NT2/D1 (cell line): ENCODE measurements at regions not wholly inside any gene's neighbourhood (a gene's known extent, or its start where the extent isn't known, plus 50 kb on each side); places are given as distances from the start of the nearest gene placed in this dataset.

Experiments
- DNase-seq: peaks from one replicate; pipeline ENCODE4 v3.0.0-alpha.2; 2011; ENCODE audit warnings: low read depth, low spot score
- H3K27me3 ChIP-seq: 2 replicates; pipeline ENCODE4 v1.6.0; 2011; ENCODE audit warnings: mild to moderate bottlenecking; ENCODE audit not compliant: insufficient read length, insufficient read depth
- H3K36me3 ChIP-seq: 2 replicates; pipeline ENCODE4 v1.6.1; 2011; ENCODE audit warnings: mild to moderate bottlenecking, low read length, mixed read lengths; ENCODE audit not compliant: insufficient read depth, insufficient read length
- H3K4me1 ChIP-seq: 2 replicates; pipeline ENCODE4 v1.5.1; 2011; ENCODE audit not compliant: insufficient read depth, insufficient read length
- H3K4me3 ChIP-seq: 2 replicates; pipeline ENCODE4 v1.5.1; 2011; ENCODE audit warnings: low read depth; ENCODE audit not compliant: insufficient read length
- H3K9ac ChIP-seq: 2 replicates; pipeline ENCODE4 v1.6.0; 2011; ENCODE audit warnings: low read depth; ENCODE audit not compliant: insufficient read length
- H3K9me3 ChIP-seq: 2 replicates; pipeline ENCODE4 v1.5.1; 2011; ENCODE audit warnings: mild to moderate bottlenecking, low read length; ENCODE audit not compliant: insufficient read depth
- SUZ12 ChIP-seq: IDR thresholded peaks from 2 replicates; pipeline ENCODE4 v1.6.1; 2011; ENCODE audit not compliant: insufficient read length, insufficient read depth; ENCODE audit errors: extremely low read depth
- YY1 ChIP-seq: IDR thresholded peaks from 2 replicates; pipeline ENCODE4 v1.6.1; 2011; ENCODE audit not compliant: insufficient read length, insufficient read depth
- ZNF274 ChIP-seq: IDR thresholded peaks from 2 replicates; pipeline ENCODE4 v1.6.1; 2011; ENCODE audit warnings: mild to moderate bottlenecking, low read depth, low read length

DNA sequence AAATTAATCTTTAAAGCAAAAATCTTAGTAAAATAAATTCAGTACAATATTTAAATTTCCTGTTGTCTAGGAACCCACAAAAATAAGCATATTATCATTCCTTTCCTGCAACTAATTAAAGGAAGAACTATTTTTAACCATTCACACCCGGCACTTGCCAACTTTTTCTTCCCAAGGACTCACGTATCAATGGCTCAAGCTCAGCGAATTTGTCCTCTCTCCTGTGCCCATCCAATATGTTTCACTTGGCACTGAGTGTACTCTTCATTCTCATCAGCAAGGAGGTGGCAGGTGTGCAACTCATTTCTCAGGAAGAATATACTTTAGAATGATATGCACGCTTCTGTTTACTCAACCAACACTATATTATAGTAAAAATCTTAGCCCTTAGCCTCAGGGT lies 419.4 kb downstream of the C6orf118 start:
- TF ChIP-seq ZNF274 (no peak), SUZ12 (no peak), YY1 (no peak)
- Histone ChIP-seq H3K27me3 (no peaks in the 10 kb centered on the region), H3K9ac (no peak overlapping the region), H3K9me3 (no peaks in the 10 kb centered on the region), H3K36me3 (no peaks in the 10 kb centered on the region), H3K4me3 (no peak overlapping the region), H3K4me1 (no peaks in the 10 kb centered on the region)
- no peak for DNase-seq

DNA sequence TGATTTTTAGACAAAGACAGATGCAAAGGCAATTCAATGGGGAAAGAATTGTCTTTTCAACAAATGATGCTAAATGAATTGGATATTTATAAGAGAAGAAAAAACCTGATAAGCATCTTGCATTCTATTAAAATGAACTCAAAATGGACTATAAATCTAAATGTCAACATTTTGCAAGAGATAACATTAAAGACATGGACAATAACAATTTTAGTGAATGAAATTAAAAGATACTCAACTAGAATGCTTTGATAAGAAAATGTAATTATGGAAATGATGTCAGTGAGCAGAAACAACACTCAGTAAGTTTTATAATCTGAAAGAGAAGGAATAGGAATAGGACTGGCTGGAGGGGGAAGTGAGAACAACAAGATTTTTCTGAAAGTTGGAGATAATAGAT lies 421.7 kb downstream of the C6orf118 start:
- Histone ChIP-seq H3K4me1 (no peaks in the 10 kb centered on the region), H3K4me3 (no peak overlapping the region), H3K27me3 (no peaks in the 10 kb centered on the region), H3K36me3 (no peaks in the 10 kb centered on the region), H3K9me3 (no peaks in the 10 kb centered on the region), H3K9ac (no peak overlapping the region)
- TF ChIP-seq SUZ12 (no peak), ZNF274 (no peak), YY1 (no peak)
- DNase-seq, result no peak

DNA sequence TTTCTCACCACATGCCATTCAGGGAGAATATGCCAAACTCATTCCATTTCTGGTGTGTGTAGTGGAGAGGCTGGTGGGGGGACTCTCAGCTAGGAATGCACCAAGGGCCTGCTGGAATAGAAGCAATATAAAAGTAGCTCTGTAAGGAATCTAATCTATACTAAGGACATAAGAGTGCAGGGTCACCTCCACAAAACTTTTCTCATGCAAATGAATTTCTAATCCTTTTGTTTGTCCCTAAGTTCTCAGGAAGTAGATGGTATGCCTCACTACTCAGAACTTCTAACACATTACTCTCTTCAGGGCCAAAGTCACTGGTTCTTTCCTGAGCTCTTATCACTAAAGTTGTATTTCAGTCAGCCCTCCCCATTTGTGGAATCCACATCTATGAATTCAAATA lies 427.2 kb downstream of the C6orf118 start:
- Histone ChIP-seq H3K4me3 (no peak overlapping the region), H3K27me3 (no peaks in the 10 kb centered on the region), H3K36me3 (no peaks in the 10 kb centered on the region), H3K4me1 (no peaks in the 10 kb centered on the region), H3K9ac (no peak overlapping the region), H3K9me3 (no peaks in the 10 kb centered on the region)
- TF ChIP-seq YY1 (no peak), SUZ12 (no peak), ZNF274 (no peak)
- DNase-seq, result no peak

DNA sequence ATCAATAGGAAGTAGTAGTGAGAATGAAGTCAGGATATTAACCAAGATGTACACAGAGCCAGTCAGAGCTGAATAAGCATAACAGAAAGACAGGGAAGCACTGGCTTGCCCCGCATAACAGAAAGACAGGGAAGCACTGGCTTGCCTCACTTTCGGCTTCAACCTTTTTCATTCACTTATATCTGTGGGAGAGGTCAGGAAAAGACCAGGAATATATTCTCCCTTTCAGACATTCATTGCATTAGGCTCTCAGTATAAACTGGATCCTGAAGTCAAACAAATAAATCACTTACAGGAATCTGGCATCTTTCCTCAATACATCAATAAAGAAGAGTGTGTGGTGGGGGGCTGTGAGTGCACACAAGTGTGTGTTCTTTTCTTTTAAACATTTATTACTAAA lies 437.6 kb downstream of the C6orf118 start:
- no peak for TF ChIP-seq SUZ12
- Histone ChIP-seq H3K9me3 (peaks cover 4% of the 10 kb centered on the region; the same call in 1 of the 2 replicates), H3K27me3 (no peaks in the 10 kb centered on the region), H3K9ac (no peak overlapping the region), H3K4me1 (no peaks in the 10 kb centered on the region), H3K36me3 (no peaks in the 10 kb centered on the region), H3K4me3 (no peak overlapping the region)
- no peak for DNase-seq

DNA sequence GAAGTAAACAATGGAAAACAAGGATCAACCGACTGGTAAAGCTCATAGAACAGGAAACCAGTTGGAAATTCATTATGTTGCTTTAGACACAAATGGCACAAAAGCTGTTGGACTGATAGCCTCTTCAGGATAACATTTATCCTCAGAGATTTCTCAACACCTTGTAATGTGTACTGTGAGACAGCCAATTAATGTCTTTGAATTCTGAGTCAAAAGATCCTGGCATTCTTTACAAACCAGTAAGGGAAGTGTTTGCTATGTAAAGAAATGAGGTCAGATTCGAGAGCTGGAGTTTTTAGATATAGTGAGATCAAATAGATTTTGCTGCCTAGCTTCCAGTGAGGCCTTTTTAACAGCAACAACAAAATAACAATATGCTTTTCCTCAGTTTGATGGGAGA lies 439.2 kb downstream of the C6orf118 start:
- Histone ChIP-seq H3K9ac (no peak overlapping the region), H3K36me3 (no peaks in the 10 kb centered on the region), H3K4me3 (no peak overlapping the region), H3K4me1 (no peaks in the 10 kb centered on the region), H3K9me3 (peaks cover 4% of the 10 kb centered on the region; the same call in 1 of the 2 replicates), H3K27me3 (no peaks in the 10 kb centered on the region)
- no peak for TF ChIP-seq YY1
- TF ChIP-seq ZNF274, result no peak
- TF ChIP-seq SUZ12, result no peak
- no peak for DNase-seq

DNA sequence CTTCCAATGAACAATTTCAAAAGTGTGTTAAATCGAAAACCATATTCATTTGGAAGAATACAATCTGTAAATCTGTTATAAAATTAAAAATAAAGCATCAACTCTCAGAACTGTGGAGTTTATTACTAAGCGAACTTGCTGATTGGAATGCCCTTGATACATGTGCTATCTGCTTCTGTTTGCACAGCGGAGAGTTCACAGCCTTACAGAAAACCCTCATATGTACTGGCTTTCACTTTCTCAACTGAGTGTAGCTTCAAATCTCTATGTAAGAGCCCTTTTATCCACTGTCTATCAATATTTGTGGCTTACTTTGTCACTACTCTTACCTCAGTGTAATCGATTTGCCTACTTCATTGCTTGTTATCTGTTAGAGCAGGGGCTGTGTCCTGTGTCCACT lies 447.4 kb downstream of the C6orf118 start:
- Histone ChIP-seq H3K9me3 (no peaks in the 10 kb centered on the region), H3K9ac (no peak overlapping the region), H3K4me3 (no peak overlapping the region), H3K27me3 (no peaks in the 10 kb centered on the region), H3K36me3 (no peaks in the 10 kb centered on the region), H3K4me1 (no peaks in the 10 kb centered on the region)
- DNase-seq, result no peak
- TF ChIP-seq YY1, result no peak
- no peak for TF ChIP-seq SUZ12
- no peak for TF ChIP-seq ZNF274

DNA sequence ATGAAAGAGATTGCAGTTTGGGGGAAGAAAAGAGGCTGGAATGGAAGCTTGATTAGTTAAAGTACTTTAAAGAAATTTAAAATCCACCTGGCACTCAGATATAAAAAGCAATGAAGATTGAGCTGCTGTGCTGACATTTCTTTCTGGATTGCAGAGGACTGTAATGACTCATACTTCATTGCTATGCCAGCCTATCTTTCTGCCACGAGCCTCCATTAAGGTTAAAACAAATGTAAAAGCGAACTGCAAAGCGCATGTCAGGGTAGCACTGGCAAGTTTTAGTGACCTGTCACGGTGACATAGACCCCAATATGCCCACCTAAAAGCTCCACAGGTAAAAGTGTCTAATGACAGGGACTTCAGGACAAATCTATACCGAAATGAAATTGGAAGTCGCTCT lies 449.6 kb downstream of the C6orf118 start:
- H3K9ac ChIP-seq, result no peak overlapping the region
- H3K4me1 ChIP-seq, result no peaks in the 10 kb centered on the region
- TF ChIP-seq ZNF274 (no peak), SUZ12 (no peak), YY1 (no peak)
- DNase-seq, result no peak
- no peaks in the 10 kb centered on the region for H3K27me3 ChIP-seq
- no peaks in the 10 kb centered on the region for H3K36me3 ChIP-seq
- no peaks in the 10 kb centered on the region for H3K9me3 ChIP-seq
- no peak overlapping the region for H3K4me3 ChIP-seq

DNA sequence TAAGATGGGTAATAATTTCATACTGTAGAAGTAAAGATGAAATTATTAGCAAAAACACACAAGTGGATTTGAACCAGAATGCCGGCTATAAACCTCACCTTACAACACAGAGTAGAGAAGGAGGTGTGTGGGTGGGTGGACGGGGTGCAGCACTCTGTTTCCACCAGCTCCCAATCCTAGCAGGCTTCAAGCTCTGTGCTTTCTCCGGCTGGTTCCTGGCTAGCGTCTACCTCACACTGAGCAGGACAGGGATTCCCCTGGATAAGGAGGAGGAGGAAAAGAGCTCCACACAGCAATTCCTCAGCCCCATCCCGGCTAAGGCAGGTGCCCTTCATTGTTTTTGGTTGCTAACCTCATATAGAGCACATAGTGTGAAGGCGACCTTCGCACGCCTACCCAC lies 453.3 kb downstream of the C6orf118 start:
- Histone ChIP-seq H3K27me3 (no peaks in the 10 kb centered on the region), H3K9ac (no peak overlapping the region), H3K36me3 (no peaks in the 10 kb centered on the region), H3K9me3 (no peaks in the 10 kb centered on the region), H3K4me3 (no peak overlapping the region), H3K4me1 (no peaks in the 10 kb centered on the region)
- no peak for TF ChIP-seq SUZ12
- no peak for TF ChIP-seq ZNF274
- TF ChIP-seq YY1, result no peak
- no peak for DNase-seq
